ENCODE measurements at regions not wholly inside any gene's neighbourhood (a gene's known extent, or its start where the extent isn't known, plus 50 kb on each side); places are given as distances from the start of the nearest gene placed in this dataset.

DNA sequence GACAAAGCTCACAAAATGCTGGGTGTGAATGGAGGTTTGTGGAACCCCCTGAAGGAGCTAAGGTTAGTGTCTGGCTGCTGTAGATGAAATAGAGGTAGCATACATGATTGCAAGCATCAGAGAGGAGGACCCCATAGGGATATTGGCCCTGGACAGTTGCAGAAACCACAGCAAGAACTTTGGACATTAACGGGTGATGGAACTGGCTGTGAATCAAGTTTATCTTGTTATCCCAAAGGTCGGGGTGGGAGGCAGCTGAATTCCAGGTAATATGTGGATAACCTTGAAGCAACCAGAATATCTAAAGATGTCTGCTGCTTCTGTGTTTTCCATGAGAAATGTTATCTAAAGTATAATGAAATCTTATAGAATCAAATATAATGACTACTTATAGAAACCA, 447.7 kb downstream of the ZSWIM6 start (continued):
- TF ChIP-seq RNF2 (IDR thresholded peaks at IDR 0.05; ENCODE audit: borderline replicate concordance, low read depth, low read length, missing control alignments, poor library complexity, severe bottlenecking) (no peak), FOSL1 (IDR thresholded peaks at IDR 0.05; ENCODE audit: insufficient read depth, low read depth, low read length) (no peak)
